MV-4-11 (cell line): ENCODE measurements at regions not wholly inside any gene's neighbourhood (a gene's known extent, or its start where the extent isn't known, plus 50 kb on each side); places are given as distances from the start of the nearest gene placed in this dataset.
A peak's percentile ranks its signal among the peaks of the same experiment; 100 is the strongest.

Experiments used
- DNase-seq: peaks from one replicate; lab custom pipeline; 2025; lab: John Stamatoyannopoulos, UW

DNA sequence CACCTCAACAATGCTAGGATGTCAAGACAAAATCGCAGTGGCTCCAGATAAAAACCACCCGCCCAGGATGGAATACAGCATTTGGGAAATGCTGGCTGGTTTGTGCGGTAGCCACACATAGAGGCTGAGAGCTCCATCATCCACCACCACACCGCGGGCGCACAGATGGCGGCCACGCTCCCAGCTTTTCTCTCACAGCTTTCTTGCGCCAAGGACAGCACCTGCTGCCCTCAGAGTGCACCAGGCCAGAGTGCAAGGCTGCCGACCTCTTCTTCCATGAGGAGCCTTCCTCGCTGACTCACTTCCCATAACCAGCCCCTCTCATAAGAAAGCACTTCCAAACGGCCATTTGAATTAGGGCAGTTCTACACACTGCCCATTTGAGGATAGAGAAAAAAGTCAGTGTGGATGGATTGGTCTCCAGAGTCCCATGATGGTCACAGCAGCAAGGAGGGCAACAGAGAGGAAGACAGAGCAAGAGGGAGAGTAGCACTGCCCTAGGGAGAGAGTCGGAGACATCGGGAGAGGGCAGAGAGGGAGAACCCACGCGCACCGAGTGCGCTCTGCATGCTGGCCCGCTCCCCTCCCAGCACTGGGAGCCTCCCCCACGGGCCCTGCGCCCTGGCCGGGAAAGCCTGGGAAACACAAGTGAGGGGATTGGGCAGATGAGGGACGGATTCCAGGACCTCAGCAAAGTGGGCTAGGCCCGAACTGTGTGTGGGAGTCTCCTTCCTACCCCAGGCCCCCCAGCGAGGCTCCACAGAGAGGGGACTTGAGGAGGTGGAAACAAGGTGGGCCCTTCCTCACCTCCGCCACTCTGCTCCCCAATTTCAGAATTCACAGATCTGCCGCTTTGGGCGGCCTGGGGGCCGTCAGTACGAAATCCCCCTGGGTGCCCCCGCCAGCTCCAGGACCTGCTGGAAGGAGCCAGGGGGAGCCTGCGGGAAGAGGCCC lies 156.9 kb downstream of the USP12 start:
- no peak for DNase-seq

DNA sequence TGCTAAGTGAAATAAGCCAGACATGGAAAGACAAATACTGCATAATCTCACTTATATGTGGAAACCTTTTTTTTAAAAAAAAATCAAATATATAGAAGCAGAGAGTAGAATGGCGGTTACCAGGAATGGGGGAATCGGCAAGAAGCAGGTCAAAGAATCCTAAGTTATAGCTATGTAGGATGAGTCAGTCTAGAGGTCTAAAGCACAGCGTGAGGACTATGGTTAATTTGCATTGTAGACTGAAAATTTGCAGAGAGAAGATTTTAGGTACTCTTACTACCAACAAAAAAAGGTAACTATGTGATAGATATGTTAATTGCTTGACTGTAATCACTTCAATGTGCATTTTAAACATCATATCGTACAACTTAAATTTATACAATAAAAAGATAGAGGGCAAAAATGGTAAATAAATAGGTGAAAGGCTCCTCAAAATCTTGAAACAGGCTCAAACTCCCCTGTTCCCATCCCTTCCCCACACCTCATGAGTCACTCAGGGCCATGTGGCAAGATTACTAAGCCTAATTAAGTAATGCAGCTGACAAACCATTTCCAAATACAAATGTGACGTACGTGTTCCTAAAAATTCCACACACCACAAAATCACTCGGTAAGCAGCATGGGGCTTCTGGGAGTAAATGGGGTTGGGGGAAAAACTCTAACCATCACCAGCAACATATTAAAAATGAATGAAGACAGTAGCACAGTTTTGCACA lies 159.0 kb downstream of the USP12 start:
- peak; percentile 27 for DNase-seq

DNA sequence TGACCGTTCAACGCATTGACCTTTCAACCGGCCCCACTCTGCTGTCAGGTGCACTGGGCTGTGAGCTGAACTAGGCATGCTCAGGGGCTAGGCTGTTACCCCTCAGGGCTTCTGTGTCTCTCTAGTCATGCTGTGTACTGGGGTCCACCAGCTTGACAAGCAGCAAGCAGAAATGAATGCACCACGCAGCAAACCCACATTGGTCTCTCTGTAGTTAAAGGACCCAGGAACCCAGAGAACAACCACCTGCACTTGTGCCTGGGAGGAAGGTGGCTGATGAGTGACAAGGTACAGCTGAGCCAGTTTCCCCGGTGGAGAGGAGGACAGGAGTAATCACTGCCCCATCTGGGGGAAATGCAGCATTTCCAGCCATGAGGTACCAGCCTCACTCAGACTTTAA lies 159.9 kb downstream of the USP12 start:
- DNase-seq: no peak

DNA sequence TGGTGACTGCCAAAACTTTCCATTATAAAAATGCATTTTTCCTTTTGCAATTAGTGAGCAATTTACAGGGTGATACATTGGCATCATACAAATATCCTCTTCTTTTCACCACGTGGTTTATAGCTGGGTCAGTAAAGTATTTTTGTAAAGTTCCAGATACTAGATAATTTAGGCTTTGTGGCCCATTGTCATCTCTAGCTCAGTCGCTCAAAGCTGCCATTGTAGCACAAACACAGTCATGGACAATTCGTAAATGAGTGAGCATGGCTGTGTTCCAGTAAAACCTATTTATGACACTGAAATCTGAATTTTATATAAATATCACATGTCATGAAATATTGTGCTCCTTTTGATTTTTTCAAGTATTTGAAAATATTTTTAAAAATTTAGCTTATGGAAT lies 162.9 kb downstream of the USP12 start:
- DNase-seq: no peak

DNA sequence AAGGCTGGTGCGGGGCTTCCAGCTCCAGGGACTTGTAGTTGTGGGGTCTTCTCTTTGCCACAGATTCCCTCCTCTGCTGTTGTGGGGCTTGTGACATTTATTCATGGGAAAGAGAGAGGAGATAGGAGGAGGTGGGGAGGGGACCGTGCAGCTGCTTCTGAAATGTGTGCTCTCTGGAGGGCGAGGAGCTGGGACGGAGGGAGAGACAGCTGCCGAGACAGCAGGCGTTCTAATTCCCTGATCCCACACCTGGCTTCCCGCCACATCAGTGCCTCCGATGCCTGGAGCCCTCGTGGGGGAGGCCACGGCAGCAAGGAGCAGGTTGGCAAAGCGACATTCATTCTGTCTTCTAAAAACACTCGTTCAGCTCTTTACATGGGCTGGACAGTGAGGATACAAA lies 164.4 kb downstream of the USP12 start:
- no peak for DNase-seq

DNA sequence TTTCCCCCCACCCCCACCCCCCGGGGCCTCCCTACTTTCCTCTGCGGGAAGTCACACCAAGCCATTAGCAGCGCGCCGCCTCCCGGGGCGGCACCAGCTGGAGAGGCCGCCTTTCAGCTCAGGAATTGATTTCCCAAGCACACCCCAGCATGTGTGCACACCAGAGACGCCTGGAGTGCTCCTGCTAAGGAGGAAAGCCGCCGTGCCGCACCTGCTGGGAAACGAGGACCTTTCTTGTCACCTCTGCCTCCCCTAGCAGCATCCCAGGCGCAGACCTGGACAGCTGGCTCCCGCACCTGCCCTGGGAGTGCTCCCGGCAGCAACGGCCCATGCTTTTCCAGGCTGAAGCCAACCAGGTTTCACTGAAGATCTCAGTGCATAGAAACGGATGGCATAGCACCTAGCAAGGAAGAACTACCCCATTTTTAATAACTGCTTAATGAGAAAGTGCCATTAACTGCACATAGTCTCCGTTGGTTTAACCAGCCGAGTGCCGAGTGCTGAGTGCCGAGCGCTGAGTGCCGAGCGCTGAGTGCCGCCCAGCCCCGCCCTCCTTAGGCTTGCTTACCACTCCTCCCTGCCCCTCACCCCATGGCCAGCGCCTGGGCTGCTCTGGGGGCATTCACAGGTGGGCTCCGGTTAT lies 165.0 kb downstream of the USP12 start:
- DNase-seq: no peak

DNA sequence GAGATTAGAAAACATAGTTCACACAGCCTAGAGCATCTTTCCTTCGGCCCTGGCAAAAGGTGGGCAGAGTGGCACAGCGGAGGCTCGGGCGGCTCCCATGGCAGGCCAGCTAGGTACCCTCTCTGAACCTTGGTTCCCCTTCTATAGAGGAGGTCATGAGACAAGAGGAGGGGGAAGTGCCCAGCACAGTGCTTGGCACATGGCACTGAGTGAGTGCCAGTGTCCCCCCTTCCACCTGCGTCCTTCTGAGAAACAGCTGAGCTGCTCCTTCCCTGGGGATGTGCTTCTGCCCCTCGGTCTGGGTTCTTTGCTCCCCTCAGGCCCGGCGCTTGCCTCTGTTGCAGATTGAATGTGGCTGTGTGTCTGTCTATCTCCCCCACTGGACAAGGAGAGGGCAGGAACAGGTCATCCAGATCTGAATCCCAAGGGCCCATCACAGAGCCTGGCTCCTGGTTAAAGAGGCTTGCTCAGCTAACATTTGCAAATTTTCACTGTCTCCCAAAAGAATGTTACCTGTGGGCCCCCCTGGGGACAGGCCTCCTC lies 165.6 kb downstream of the USP12 start:
- DNase-seq: no peak

DNA sequence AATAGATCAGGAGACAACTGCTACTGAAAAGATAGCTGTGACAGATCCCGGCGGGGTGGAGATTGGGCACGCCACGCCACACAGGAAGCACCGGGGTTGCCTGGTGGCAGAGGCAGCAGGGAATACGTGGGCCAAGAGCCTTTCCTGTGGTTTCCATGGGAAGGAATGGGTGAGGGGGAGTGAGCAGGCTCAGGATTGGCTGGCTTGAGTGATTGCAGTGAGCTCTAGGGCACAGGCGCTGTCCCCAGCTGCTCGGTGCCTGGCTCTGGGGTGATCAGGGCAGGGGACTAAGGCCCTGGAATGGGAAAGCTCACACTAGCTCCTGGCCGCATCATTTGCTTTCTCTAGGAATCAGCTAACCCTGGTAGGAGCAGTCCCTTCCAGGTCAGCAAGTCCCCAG lies 166.1 kb downstream of the USP12 start:
- DNase-seq: no peak

DNA sequence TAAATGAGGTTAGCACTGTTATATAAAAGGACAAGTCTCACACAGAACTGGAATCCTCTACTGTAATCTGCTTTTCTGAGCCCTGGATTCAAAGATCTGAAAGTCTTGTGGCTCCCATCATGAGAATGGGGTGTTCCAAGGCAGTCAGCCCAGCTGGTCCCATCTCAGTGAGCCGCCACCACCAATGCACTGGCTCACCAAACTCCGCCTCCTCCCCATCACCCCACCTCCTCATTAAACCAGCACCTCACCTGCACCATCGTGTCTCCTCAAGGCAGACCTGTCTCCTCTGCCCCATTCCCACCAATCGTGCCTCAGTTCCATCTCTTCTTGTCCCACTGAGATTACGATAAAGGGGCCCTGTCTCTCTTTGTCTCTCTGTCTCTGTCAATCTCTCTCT lies 166.7 kb downstream of the USP12 start:
- DNase-seq: no peak

DNA sequence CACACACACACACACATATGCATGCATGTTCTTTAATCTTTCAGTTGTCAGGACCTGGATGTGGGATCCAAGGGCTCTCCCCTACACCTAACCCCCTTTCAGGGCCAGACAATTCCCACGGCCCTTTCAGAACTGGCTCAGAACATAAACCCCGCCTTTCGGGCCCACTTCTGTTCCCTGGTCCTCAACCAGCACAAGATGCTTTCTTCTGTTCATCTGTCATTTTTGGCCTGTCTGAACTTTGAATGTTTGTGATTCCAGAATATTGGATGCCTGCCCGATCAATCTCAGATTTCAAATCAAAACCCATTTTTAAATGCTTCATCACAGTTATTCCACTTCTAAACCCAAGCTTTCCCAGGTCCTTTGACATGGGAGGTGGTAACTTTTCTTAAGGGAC lies 167.3 kb downstream of the USP12 start:
- DNase-seq: no peak

DNA sequence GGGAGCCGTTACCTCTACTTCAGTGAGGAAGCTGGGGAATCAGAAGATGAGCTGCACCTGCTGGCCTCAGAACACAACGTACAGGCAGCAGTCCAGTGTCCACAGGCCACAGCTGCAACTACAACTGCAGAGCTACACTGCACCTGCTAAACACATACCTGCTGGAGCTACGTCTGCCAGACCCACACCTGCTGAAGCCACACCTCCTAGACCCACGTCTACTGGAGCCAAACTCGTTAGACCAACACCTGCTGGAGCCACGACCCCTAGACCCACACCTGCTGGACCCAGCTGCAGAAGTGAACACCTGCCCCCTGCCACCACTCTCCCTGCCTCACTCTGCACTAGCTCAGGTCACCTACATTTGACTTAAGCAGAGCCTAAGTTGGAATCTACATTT lies 169.9 kb downstream of the USP12 start:
- DNase-seq: no peak

DNA sequence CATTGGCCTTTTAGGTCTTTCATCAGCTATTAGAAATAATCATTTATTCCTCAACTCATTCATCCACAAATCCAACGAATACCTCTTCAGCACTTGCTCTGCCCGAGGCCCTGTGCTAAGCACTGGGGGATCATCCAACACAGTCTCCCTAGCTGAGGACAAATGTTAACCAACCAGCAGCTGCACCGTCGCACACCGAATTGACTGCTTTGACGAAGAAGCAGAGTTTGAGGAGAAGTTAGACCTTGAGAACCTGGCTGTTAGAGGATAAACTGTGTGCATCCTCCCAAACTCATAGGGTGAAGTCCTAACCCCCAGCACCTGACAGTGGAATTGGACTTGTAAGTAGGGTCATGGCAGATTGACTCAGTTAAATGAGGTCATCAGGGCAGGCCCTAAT lies 170.9 kb downstream of the USP12 start:
- DNase-seq: no peak

DNA sequence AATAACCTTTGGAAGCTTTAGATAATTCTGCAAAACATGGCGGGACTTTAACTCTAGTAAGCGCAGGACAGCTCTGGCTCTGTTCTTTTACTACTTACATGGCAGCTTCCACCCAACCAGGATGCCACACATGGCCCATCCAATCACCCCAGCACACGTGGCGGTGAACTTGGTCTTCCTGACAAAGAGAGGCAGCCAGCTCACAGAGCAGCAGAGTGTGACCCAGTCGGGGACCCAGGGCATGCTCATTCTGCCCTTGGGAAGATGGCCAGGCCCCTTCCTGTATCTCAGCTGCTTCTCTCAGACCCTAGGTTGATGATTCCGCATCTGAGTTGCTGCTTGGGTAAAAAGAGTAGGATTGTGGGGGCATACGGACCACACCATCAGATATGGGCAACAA lies 172.1 kb downstream of the USP12 start:
- no peak for DNase-seq

DNA sequence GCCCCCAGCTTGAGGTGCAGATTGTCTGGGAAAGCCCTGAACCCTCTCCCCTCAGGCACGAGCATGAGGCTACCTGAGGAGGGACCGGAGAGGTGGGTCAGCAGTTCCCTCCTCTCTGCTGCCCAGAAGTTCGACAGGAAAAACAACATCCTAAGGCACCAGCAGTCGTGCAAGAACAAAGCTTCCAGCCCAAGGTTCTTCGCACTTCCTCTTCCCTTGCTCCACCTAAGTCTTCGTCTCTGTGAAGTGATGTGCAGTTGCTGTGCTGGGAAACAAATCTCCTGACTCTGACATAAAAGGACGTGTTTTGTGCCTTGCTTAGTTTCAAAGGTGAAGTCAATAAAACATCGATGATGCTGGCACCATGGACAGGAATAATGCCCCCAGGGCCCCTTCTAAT lies 173.3 kb downstream of the USP12 start:
- peak; percentile 51 for DNase-seq

DNA sequence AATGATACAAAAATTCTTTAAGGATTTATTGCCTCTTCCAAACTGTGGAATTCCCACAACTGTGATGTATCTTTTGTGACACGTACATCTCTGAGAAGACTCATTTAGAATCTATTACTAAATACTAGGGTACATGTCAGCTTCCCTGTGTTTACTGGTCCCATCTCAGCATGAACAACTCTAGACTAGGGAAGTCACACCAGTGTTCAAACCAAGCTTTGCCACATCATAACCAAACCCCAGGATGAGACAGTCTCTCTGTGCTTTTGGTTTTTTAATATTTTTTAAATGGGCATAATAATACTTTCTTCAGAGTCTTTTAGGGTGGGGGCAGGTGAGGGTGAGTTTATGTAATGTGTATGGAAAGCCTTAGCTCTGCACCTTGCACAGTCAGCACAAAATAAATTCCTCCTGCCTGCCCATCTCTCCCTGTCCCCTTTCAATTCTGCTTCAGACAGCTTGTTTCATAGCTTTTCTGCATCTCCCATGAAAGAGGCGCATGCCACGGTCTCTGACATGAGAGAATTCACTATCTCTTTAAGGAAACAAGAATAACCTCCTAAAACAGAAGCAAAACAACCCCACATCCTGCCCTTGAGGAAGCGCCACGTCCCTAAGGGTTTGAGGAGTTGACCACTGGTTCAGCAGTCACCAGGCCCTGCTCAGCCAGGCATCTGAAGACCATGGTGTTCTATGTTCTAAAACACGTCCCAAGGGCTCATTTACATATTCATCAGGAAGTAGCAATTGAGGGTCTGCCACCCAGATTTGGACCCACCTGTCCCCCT lies 174.5 kb downstream of the USP12 start:
- DNase-seq: peak; percentile 80

DNA sequence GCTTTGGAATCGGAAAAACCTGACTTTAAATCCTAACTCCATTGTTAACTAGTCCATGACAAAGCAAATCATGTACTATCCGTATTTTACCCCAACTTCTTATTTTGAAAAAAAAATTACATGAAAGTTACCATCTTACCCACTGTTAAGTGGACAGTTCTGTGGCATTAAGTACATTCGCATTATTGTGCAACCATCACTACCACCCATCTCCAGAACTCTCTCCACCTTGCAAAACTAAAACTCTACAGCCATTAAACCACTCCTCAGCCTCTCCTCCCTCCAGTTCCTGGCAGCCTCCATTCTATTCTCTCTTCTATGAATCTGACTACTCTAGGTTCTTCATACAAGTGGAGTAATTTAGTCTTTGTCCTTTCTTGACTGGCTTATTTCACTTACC lies 176.5 kb downstream of the USP12 start:
- DNase-seq: peak; percentile 5

DNA sequence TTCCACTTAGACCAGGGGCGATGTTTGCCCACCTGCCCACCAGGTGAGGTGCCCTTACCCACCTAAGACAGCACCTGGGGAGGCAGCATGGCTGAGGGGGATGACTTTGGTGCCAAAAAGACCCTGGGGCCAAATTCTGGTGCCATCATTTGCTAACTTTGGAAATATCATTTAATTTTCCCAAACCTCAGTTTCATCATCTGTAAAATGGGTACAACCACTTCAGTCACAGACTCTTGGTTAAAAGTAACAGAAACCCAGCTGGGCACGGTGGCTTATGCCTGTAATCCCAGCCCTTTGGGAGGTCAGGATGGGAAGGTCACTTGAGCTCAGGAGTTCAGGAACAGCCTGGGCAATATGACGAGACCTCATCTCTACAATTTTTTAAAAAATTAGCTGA lies 177.8 kb downstream of the USP12 start:
- no peak for DNase-seq

DNA sequence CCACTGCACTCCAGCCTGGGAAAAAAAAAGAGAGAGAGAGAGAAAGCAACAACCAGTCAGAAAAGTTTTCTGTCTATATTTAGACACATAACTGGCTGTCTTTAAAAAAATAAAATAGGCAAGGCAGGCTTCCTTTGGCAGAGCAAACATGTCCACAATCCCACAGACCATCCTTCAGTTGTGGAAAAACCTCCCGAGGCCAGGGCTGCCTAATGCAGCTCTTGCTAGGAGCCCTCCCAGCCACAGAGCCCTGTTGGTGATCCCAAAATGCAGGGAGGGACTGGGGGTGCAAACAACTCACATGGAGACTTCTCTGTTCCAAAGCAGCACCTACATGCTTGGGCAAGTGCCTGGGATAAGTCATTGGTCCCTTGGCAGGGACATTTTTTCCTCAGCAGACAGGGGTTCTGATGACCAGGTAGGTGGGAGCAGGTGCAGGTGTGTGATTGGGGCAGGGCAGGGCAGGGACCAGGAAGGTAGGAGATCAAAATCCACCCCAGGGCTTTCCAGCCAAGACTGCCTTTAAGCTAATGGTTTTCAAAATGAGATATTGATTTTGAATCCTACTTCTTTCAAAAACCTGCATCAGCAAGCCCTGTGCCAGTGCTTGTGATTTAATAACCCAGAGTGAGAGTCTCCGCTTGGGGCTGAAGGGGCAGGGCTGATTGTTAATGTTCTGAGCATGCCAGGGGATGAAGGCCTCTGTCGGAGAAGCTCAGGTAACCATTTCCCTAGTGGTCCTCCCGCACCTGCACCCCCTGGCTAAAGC lies 178.5 kb downstream of the USP12 start:
- DNase-seq: no peak

DNA sequence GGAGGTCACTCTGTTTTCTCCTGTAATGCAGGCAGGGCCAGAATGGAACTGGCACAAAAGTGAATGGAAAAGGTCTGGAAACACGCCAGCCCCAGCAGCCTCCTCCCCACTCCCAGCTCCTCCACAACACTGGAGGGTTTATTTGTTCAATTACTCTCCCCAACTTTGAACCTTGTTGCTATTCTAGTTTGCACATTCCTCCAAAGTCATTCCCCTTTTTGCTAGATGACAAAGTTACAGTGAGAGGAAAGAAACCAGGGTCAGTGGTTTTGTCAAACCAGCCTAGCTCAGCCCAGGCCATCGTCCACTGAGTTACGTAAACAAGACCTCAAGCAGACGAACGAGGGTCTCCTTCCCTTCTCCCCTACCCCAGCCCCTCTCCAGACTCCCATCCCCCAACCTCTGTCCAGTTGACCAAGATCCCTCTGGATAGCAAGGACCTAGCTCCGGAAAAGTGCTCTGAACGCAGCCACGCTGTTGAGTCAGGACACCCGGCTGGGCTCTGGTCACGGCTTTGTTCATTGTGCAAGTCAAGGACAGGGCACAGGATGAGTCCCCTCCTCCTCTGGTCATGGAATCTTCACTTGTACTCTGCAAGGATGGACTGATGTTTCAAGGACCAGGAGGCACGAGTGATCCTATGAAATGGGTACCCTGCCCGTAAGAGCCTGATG lies 180.0 kb downstream of the USP12 start:
- no peak for DNase-seq

DNA sequence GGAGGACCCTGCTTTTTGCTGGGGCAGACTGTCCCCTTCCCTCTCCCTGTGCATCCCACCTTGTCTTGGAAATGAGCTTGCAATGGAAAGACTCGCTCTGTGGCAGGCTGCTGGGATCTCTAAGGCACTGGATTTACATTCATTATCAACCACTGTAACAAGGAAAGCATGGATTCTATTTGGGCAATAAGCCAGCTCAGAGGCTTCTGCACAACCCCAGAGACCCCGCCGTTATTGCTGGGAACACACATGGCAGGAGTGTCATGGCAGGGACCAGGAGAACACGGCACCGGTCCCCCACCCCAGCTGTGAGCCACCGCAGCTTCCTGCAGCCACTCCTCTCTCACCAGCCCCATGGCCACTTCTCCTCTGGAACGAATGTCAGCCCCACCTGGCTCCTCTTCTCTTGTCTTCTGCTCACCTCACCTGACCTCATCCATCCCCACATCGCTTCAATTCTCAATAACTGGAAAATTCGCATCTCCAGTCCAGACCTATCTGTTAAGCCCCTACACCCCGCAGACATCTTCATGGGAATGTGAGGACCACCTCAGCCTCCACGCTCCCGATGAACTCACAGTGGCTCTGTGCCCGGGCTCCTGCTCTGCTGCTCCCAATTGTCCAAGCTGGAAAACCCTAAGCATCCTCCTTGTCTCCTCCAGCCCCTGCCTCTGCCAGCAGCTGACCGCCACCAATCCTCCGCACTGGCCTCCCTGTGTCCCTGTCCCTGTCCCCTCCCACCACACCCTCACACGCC lies 181.5 kb downstream of the USP12 start:
- DNase-seq: no peak
